Heart left ventricle (tissue), 16 donors: ENCODE measurements at regions not wholly inside any gene's neighbourhood (a gene's known extent, or its start where the extent isn't known, plus 50 kb on each side); places are given as distances from the start of the nearest gene placed in this dataset.

Experiments used
- ATAC-seq, 4 donors: fragments of 200-7000 bp; cut with Tn5 transposase; one replicate each; pipeline ENCODE4 v1.9.1; 2020 to 2022; ENCODE audit warnings: moderate library complexity in 4 of 4, mild to moderate bottlenecking in 3 of 4, moderate number of reproducible peaks in 1 of 4
- DNase-seq, 5 donors: peaks; one replicate each; pipeline ENCODE4 v3.0.0-alpha.2; 2020
- H3K27ac ChIP-seq, 12 donors: fragments of 200-600 bp; sonication (generic) in 4 of 12; one replicate each; pipeline versions ENCODE4 v1.5.0 to v1.8.0; 2016 to 2022; ENCODE audit warnings: mild to moderate bottlenecking in 2 of 12
- H3K27me3 ChIP-seq, 9 donors: fragments of 200-600 bp; sonication (generic) in 2 of 9; one replicate each; pipeline versions ENCODE4 v1.5.1 to v1.8.0; 2016 to 2022; ENCODE audit warnings: mild to moderate bottlenecking in 3 of 9
- H3K36me3 ChIP-seq, 9 donors: fragments of 200-600 bp; sonication (generic) in 2 of 9; one replicate each; pipeline versions ENCODE4 v1.5.0 to v1.8.0; 2018 to 2022; ENCODE audit warnings: mild to moderate bottlenecking in 2 of 9
- H3K4me1 ChIP-seq, 12 donors: fragments of 200-600 bp; sonication (generic) in 4 of 12; one replicate each; pipeline versions ENCODE4 v1.5.0 to v1.8.0; 2016 to 2022; ENCODE audit warnings: mild to moderate bottlenecking in 3 of 12
- H3K4me3 ChIP-seq, 12 donors: fragments of 200-600 bp; sonication (generic) in 4 of 12; one replicate each; pipeline versions ENCODE4 v1.5.0 to v1.8.0; 2017 to 2022; ENCODE audit warnings: mild to moderate bottlenecking in 9 of 12, moderate library complexity in 4 of 12
- H3K9me3 ChIP-seq, 12 donors: fragments of 200-600 bp; sonication (generic) in 4 of 12; one replicate each; pipeline versions ENCODE4 v1.5.0 to v1.8.0; 2016 to 2022; ENCODE audit warnings: mild to moderate bottlenecking in 1 of 12
- CTCF ChIP-seq, 12 donors: fragments of 200-600 bp; sonication (generic) in 4 of 12; IDR thresholded peaks; one replicate each; pipeline versions ENCODE4 v1.5.0 to v1.8.0; 2018 to 2022; ENCODE audit warnings: antibody characterized with exemption in 12 of 12, mild to moderate bottlenecking in 5 of 12
- POLR2A ChIP-seq, 2 donors: fragments of 450-650 bp; IDR thresholded peaks; one replicate each; pipeline ENCODE4 v1.6.1; 2017; ENCODE audit warnings: antibody characterized with exemption in 2 of 2, mild to moderate bottlenecking in 2 of 2, moderate library complexity in 2 of 2
- WGBS, 4 donors: extraction: QIAGEN DNeasy Blood & Tissue Kit in 2 of 4; methylation state at CpG; one replicate each; pipeline versions ENCODE4 v1.1.5 to v1.1.7; 2013 to 2018; 5-methylcytosine and 5-hydroxymethylcytosine counted together
- intact Hi-C, 10 donors: fragments of 100-400 bp; cut with DNase I; formaldehyde crosslinking; loops; one replicate each; pipeline versions ENCODE4 v1.11.1 to v1.14.2; 2022
- donor health status: ischemic (EF 13 %, LVEDD 7.1; RV severe dilation, severe dysfunction).
- donor health status: healthy with polysubstance abuse.
- donor health status: DM: no; HTN: yes; CAD: no.
- donor health status: DM: no; HTN: no; CAD: no.
- donor health status: ischemic (EF 25% LVEDD 6.9; RV normal size, moderate dysfunction).
- donor health status: ischemic (EF 25% LVEDD 5.7; RV mildly dilated, moderate dysfunction).
- donor health status: healthy.
- donor health status: DM: yes; HTN: yes; CAD: no.
- donor health status: ischemic (EF 35%, LVEDD 5.7; RV mildly dilated, moderate dysfunction).
- donor health status: nonischemic (EF 11% LVEDD 7.7; RV severe dilation, severe dysfunction).
- donor health status: DM: yes; HTN: yes; CAD: no.
- donor health status: PGD.
- donor health status: ischemic (EF 29% LVEDD 5.4; RV normal size, mild dysfunction).
- donor health status: nonischemic (EF 23%, LVEDD 6.1; RV moderate dilation, normal function).

- peak in 3 of 5 donors; percentile 22 to 36 (median 36) for DNase-seq
- no peaks in the 10 kb centered on the region for H3K4me1 ChIP-seq
- H3K27ac ChIP-seq, result no peak overlapping the region
- peak in 2 of 4 donors; percentile 37 to 60 for ATAC-seq
- intact Hi-C loops, result loop anchor here in 8 of 10 donors (1.0 to 5.0 kb wide), 5 partner anchors 209 to 227 kb away; no protein-coding TSS in a partner anchor
- TF ChIP-seq CTCF (IDR thresholded peaks at IDR 0.05), result peak; percentile 33 to 72 (median 44)
- TF ChIP-seq POLR2A (IDR thresholded peaks at IDR 0.05), result no peak
- H3K27me3 ChIP-seq, result peaks cover 0 to 27% (median under 1%) of the 10 kb centered on the region in 9 donors
- 29 to 52% (median 44%) methylated on average over 13 to 17 of the region's 17 CpGs for WGBS, 4 donors
- no peaks in the 10 kb centered on the region for H3K9me3 ChIP-seq
- H3K36me3 ChIP-seq, result no peaks in the 10 kb centered on the region
- no peak overlapping the region for H3K4me3 ChIP-seq
These were observed 251.2 kb downstream of the RRAGC start for GRCh38 chr1:38608202-38608864.

GRCh38 chr1:38607526-38607925 lies 252.0 kb downstream of the RRAGC start:
- no peak for DNase-seq
- intact Hi-C loops, result loop anchor here in 5 of 10 donors (5.0 kb wide), 2 partner anchors 210 to 225 kb away; no protein-coding TSS in a partner anchor
- no peak for ATAC-seq
- 63 to 76% (median 67%) methylated on average over 7 to 8 of the region's 8 CpGs for WGBS, 4 donors
- H3K27me3 ChIP-seq, result peaks cover 0 to 23% (median 0%) of the 10 kb centered on the region in 9 donors
- H3K4me1 ChIP-seq, result no peaks in the 10 kb centered on the region
- H3K36me3 ChIP-seq, result no peaks in the 10 kb centered on the region
- no peaks in the 10 kb centered on the region for H3K9me3 ChIP-seq
- H3K27ac ChIP-seq, result no peak overlapping the region
- no peak overlapping the region for H3K4me3 ChIP-seq
- TF ChIP-seq CTCF (IDR thresholded peaks at IDR 0.05), result no peak
- no peak for TF ChIP-seq POLR2A (IDR thresholded peaks at IDR 0.05)

GRCh38 chr1:38605063-38605462 lies 254.5 kb downstream of the RRAGC start:
- no peak for ATAC-seq
- TF ChIP-seq POLR2A (IDR thresholded peaks at IDR 0.05) (no peak), CTCF (IDR thresholded peaks at IDR 0.05) (no peak)
- DNase-seq, result no peak
- no peaks in the 10 kb centered on the region for H3K4me1 ChIP-seq
- H3K27me3 ChIP-seq, result peaks cover 0 to 16% (median 0%) of the 10 kb centered on the region in 9 donors
- H3K36me3 ChIP-seq, result no peaks in the 10 kb centered on the region
- H3K4me3 ChIP-seq, result no peak overlapping the region
- 69 to 79% (median 73%) methylated on average over 3 of the region's 3 CpGs for WGBS, 4 donors
- H3K9me3 ChIP-seq, result no peaks in the 10 kb centered on the region
- H3K27ac ChIP-seq, result no peak overlapping the region
- intact Hi-C loops, result loop anchor here in 5 of 10 donors (5.0 kb wide), 2 partner anchors 212 to 227 kb away; no protein-coding TSS in a partner anchor

GRCh38 chr1:38603907-38604306 lies 255.7 kb downstream of the RRAGC start:
- H3K4me1 ChIP-seq, result no peaks in the 10 kb centered on the region
- H3K36me3 ChIP-seq, result no peaks in the 10 kb centered on the region
- H3K4me3 ChIP-seq, result no peak overlapping the region
- H3K9me3 ChIP-seq, result no peaks in the 10 kb centered on the region
- DNase-seq (no peak), ATAC-seq (no peak)
- TF ChIP-seq CTCF (IDR thresholded peaks at IDR 0.05), result no peak
- TF ChIP-seq POLR2A (IDR thresholded peaks at IDR 0.05), result no peak
- 89 to 96% (median 91%) methylated on average over 8 of the region's 8 CpGs for WGBS, 4 donors
- no peak overlapping the region for H3K27ac ChIP-seq
- intact Hi-C loops, result no loop called here
- peaks cover 0 to 16% (median 0%) of the 10 kb centered on the region in 9 donors for H3K27me3 ChIP-seq
